Testis (tissue), 2 donors: ENCODE measurements at regions not wholly inside any gene's neighbourhood (a gene's known extent, or its start where the extent isn't known, plus 50 kb on each side); places are given as distances from the start of the nearest gene placed in this dataset.

ENCODE experiments used
- POLR2A ChIP-seq: fragments of 450-650 bp; IDR thresholded peaks from one replicate; pipeline ENCODE4 v1.6.1; 2017; ENCODE audit warnings: antibody characterized with exemption, mild to moderate bottlenecking, moderate library complexity
- TF ChIP-seq, protein P1 (sequence below), 3 experiments: fragments of 450-650 bp in 2 of 3; fragments of 200-600 bp in 1 of 3; sonication (generic) in 1 of 3; IDR thresholded peaks; one replicate each; pipeline ENCODE4 v1.5.1; 2016 to 2019; ENCODE audit warnings: antibody characterized with exemption in 3 of 3, mild to moderate bottlenecking in 2 of 3, moderate library complexity in 1 of 3

DNA sequence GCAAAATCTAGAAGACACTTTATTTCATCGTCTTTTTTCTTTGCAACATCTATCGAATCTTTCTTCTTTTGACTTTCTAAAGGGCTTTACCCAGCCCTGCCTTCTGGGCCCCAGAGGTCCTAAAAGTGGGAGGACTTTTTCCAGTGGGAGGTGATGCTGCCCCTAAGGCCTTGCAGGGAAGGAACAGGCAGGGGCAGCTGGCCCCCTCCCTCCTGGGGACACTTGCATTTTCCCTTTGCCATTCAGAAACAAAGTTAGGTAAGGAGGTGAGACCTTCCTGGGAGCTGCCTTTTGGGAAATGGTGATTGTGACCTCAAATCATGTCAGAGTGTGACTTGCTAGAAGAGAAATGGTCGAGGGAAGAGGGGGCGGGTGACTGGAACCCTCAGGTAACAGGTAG is 132.7 kb downstream of the GLI2 start:
- TF ChIP-seq, protein P1, sequence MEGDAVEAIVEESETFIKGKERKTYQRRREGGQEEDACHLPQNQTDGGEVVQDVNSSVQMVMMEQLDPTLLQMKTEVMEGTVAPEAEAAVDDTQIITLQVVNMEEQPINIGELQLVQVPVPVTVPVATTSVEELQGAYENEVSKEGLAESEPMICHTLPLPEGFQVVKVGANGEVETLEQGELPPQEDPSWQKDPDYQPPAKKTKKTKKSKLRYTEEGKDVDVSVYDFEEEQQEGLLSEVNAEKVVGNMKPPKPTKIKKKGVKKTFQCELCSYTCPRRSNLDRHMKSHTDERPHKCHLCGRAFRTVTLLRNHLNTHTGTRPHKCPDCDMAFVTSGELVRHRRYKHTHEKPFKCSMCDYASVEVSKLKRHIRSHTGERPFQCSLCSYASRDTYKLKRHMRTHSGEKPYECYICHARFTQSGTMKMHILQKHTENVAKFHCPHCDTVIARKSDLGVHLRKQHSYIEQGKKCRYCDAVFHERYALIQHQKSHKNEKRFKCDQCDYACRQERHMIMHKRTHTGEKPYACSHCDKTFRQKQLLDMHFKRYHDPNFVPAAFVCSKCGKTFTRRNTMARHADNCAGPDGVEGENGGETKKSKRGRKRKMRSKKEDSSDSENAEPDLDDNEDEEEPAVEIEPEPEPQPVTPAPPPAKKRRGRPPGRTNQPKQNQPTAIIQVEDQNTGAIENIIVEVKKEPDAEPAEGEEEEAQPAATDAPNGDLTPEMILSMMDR (IDR thresholded peaks at IDR 0.05), result no peak
- no peak for TF ChIP-seq POLR2A
